Esophagus muscularis mucosa (tissue), 4 donors: ENCODE measurements at regions not wholly inside any gene's neighbourhood (a gene's known extent, or its start where the extent isn't known, plus 50 kb on each side); places are given as distances from the start of the nearest gene placed in this dataset.

ENCODE experiments used
- DNase-seq: peaks from one replicate; pipeline ENCODE4 v3.0.0-alpha.2; 2017; ENCODE audit errors: extremely low spot score
- H3K27ac ChIP-seq, 4 donors: fragments of 200-600 bp; sonication (generic); replicated peaks in 1 of 4; 1 replicate in 3 of 4; 2 replicates in 1 of 4; pipeline ENCODE4 v1.5.1; 2016 to 2019; ENCODE audit warnings: mild to moderate bottlenecking in 1 of 4
- H3K27me3 ChIP-seq, 4 donors: fragments of 200-600 bp; sonication (generic); one replicate each; pipeline versions ENCODE4 v1.5.1 to v1.6.0; 2016 to 2019
- H3K36me3 ChIP-seq, 4 donors: fragments of 200-600 bp; sonication (generic); one replicate each; pipeline ENCODE4 v1.5.1; 2016 to 2019
- H3K4me1 ChIP-seq, 4 donors: fragments of 200-600 bp; sonication (generic); one replicate each; pipeline ENCODE4 v1.5.1; 2016 to 2019
- H3K4me3 ChIP-seq, 4 donors: fragments of 200-600 bp; sonication (generic); 1 replicate in 2 of 4; 2 replicates in 2 of 4; pipeline ENCODE4 v1.5.1; 2016 to 2019; ENCODE audit warnings: mild to moderate bottlenecking in 4 of 4, moderate library complexity in 1 of 4
- H3K9me3 ChIP-seq, 4 donors: fragments of 200-600 bp; sonication (generic); 1 replicate in 3 of 4; 2 replicates in 1 of 4; pipeline ENCODE4 v1.5.1; 2016 to 2019
- CTCF ChIP-seq, 3 experiments: fragments of 200-600 bp in 2 of 3; fragments of 450-650 bp in 1 of 3; sonication (generic) in 2 of 3; IDR thresholded peaks; one replicate each; pipeline ENCODE4 v1.5.1; 2017 to 2019; ENCODE audit warnings: antibody characterized with exemption in 3 of 3, mild to moderate bottlenecking in 2 of 3, moderate library complexity in 1 of 3
- EP300 ChIP-seq: sonication (generic); formaldehyde crosslinking; IDR thresholded peaks from one replicate; pipeline ENCODE4 v1.6.1; 2017; ENCODE audit warnings: antibody characterized with exemption
- POLR2A ChIP-seq: fragments of 450-650 bp; IDR thresholded peaks from one replicate; pipeline ENCODE4 v1.6.1; 2017; ENCODE audit warnings: antibody characterized with exemption, moderate library complexity, mild to moderate bottlenecking, low read depth
- POLR2AphosphoS5 ChIP-seq, 2 donors: sonication (generic); formaldehyde crosslinking; IDR thresholded peaks; one replicate each; pipeline ENCODE4 v1.6.1; 2017; ENCODE audit warnings: antibody characterized with exemption in 2 of 2
- WGBS: methylation state at CpG from one replicate; pipeline ENCODE4 v1.1.5; 2018; 5-methylcytosine and 5-hydroxymethylcytosine counted together
- intact Hi-C: fragments of 100-400 bp; cut with DNase I; formaldehyde crosslinking; loops from one replicate; pipeline ENCODE4 v1.15.1; 2023

- intact Hi-C loops = no loop called here
These were observed 996.1 kb downstream of the PDHA2 start for GRCh38 chr4:96835991-96836390.

GRCh38 chr4:96839441-96839840 is 999.5 kb downstream of the PDHA2 start:
- 74% methylated on average over 2 of the region's 2 CpGs for WGBS
- H3K27me3 ChIP-seq = no peaks in the 10 kb centered on the region
- TF ChIP-seq CTCF (IDR thresholded peaks at IDR 0.05) (no peak), EP300 (no peak), POLR2A (no peak), POLR2AphosphoS5 (IDR thresholded peaks at IDR 0.05) (no peak)
- H3K9me3 ChIP-seq = no peaks in the 10 kb centered on the region
- DNase-seq = no peak
- H3K27ac ChIP-seq = no peak overlapping the region
- no peak overlapping the region for H3K4me3 ChIP-seq
- H3K4me1 ChIP-seq = no peaks in the 10 kb centered on the region
- H3K36me3 ChIP-seq = no peaks in the 10 kb centered on the region
- intact Hi-C loops = no loop called here

More at GRCh38 chr4:96835991-96836390, 996.1 kb downstream of the PDHA2 start:
- TF ChIP-seq POLR2AphosphoS5 (IDR thresholded peaks at IDR 0.05) (no peak), EP300 (no peak), CTCF (IDR thresholded peaks at IDR 0.05) (no peak), POLR2A (no peak)
- H3K4me1 ChIP-seq = no peaks in the 10 kb centered on the region
- 45% methylated on average over 3 of the region's 3 CpGs for WGBS
- H3K4me3 ChIP-seq = no peak overlapping the region
- DNase-seq = no peak
- H3K36me3 ChIP-seq = no peaks in the 10 kb centered on the region
- H3K27me3 ChIP-seq = no peaks in the 10 kb centered on the region
- H3K9me3 ChIP-seq = no peaks in the 10 kb centered on the region
- no peak overlapping the region for H3K27ac ChIP-seq

GRCh38 chr4:96841801-96842200 is 1001.9 kb downstream of the PDHA2 start:
- WGBS = 68% methylated on average over 2 of the region's 2 CpGs
- H3K27me3 ChIP-seq = no peaks in the 10 kb centered on the region
- no peaks in the 10 kb centered on the region for H3K9me3 ChIP-seq

GRCh38 chr4:96844858-96845490 is 1005.1 kb downstream of the PDHA2 start:
- no peaks in the 10 kb centered on the region for H3K4me1 ChIP-seq
- H3K9me3 ChIP-seq = no peaks in the 10 kb centered on the region
- no peaks in the 10 kb centered on the region for H3K27me3 ChIP-seq
- intact Hi-C loops = no loop called here
- H3K36me3 ChIP-seq = no peaks in the 10 kb centered on the region
- WGBS = 85% methylated on average over 1 of the region's 1 CpG
- no peak overlapping the region for H3K4me3 ChIP-seq
- no peak overlapping the region for H3K27ac ChIP-seq
- no peak for TF ChIP-seq POLR2A
- TF ChIP-seq POLR2AphosphoS5 (IDR thresholded peaks at IDR 0.05) = no peak
- TF ChIP-seq EP300 = no peak
- no peak for TF ChIP-seq CTCF (IDR thresholded peaks at IDR 0.05)
- no peak for DNase-seq

More at GRCh38 chr4:96841801-96842200, 1001.9 kb downstream of the PDHA2 start:
- no peak for DNase-seq
- Histone ChIP-seq H3K4me1 (no peaks in the 10 kb centered on the region), H3K36me3 (no peaks in the 10 kb centered on the region), H3K27ac (no peak overlapping the region), H3K4me3 (no peak overlapping the region)
- intact Hi-C loops = no loop called here
- TF ChIP-seq POLR2A = no peak
- TF ChIP-seq CTCF (IDR thresholded peaks at IDR 0.05) = no peak
- no peak for TF ChIP-seq POLR2AphosphoS5 (IDR thresholded peaks at IDR 0.05)

- DNase-seq = no peak
- TF ChIP-seq EP300 (no peak), POLR2AphosphoS5 (IDR thresholded peaks at IDR 0.05) (no peak), CTCF (IDR thresholded peaks at IDR 0.05) (no peak), POLR2A (no peak)
- H3K27ac ChIP-seq = no peak overlapping the region
- 87% methylated on average over 2 of the region's 2 CpGs for WGBS
- H3K4me1 ChIP-seq = no peaks in the 10 kb centered on the region
- H3K36me3 ChIP-seq = no peaks in the 10 kb centered on the region
- intact Hi-C loops = no loop called here
- H3K27me3 ChIP-seq = no peaks in the 10 kb centered on the region
- H3K9me3 ChIP-seq = no peaks in the 10 kb centered on the region
- no peak overlapping the region for H3K4me3 ChIP-seq
These were observed 1005.9 kb downstream of the PDHA2 start for GRCh38 chr4:96845819-96846218.
